ENCODE measurements at regions not wholly inside any gene's neighbourhood (a gene's known extent, or its start where the extent isn't known, plus 50 kb on each side); places are given as distances from the start of the nearest gene placed in this dataset.

DNA sequence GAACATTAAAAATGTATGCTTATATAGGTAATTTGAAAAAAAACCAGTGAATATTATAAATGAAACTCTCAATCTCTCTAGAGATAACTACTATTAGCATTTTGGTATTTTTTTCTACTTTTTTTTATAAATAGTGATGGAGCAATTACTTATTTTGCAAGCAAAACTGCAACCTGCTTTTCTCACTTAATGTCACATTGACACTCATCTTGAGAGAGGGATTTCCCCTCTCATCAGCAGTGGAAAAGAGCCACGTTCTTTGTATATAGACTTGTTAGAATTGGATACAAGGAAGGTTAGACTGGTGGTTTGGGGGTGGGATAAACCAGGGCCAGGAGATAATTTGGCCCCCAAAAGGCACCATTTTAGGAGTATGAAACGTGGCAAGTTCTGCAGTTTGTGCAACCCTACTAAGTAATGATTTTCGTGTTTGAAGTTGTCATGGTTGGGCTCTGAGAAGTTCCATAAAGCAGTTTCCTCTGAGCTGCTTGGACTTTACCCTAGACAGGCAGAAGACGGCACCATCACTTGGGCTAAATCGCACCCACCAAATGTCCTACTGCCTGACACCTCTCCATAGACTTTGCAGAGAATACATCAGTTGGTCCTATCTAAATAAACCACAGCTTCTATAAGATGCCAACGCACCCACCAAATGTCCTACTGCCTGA is 194.0 kb downstream of the ACTR3 start:
- DNase-seq (no peak), ATAC-seq (no peak)
- CTCF ChIA-PET: no interaction called here
- Mint-ChIP-seq H3K27ac (no peak overlapping the region), H3K4me3 (no peak overlapping the region), H3K9me3 (ENCODE audit: low read depth) (no peaks in the 10 kb centered on the region), H3K4me1 (no peaks in the 10 kb centered on the region), H3K27me3 (peaks cover 8% of the 10 kb centered on the region), H3K36me3 (no peaks in the 10 kb centered on the region)

DNA sequence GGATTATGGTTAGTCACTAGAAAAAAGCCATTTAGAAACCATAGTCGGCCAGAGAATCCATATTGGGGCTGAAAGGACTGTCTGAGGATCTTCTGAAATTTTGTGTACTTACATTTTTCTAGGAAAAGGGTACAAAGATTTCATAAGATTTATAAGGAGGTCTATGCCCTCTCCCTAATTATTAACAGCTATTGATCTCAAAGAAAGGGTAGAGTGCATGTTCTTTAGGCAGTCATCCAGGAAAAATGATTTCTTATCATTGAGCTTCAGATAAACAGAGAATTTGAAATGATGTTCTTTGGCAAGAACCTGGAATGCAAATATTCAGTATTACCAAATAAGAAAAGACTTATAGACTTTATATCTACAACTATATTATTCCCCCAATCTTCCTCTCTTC is 195.3 kb downstream of the ACTR3 start:
- H3K4me3 Mint-ChIP-seq: no peak overlapping the region
- H3K27me3 Mint-ChIP-seq: peaks cover 8% of the 10 kb centered on the region
- ATAC-seq: no peak
- H3K9me3 Mint-ChIP-seq (ENCODE audit: low read depth): no peaks in the 10 kb centered on the region
- no peak for DNase-seq
- H3K36me3 Mint-ChIP-seq: no peaks in the 10 kb centered on the region
- CTCF ChIA-PET: no interaction called here
- no peak overlapping the region for H3K27ac Mint-ChIP-seq
- H3K4me1 Mint-ChIP-seq: no peaks in the 10 kb centered on the region

DNA sequence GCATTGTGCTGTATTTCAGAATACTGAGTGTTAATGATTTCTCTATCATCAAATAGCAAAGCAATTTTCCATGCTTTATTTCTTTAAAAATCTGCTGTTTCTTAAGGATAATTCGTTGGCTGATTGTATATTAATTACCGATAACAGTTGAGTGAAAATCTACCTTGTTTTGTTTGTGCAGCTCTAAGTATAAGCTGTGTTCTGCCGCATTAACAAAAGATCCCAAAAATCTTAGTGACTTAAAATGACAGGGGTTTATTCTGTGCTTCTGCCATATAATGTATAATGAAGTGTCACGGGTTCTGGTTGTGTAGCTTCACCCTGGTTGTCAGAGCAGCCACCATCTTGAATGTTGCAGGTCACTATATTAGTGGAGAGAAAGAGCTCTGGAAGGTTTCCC is 196.1 kb downstream of the ACTR3 start:
- no peak overlapping the region for H3K27ac Mint-ChIP-seq
- peaks cover 8% of the 10 kb centered on the region for H3K27me3 Mint-ChIP-seq
- no peaks in the 10 kb centered on the region for H3K36me3 Mint-ChIP-seq
- H3K9me3 Mint-ChIP-seq (ENCODE audit: low read depth): no peaks in the 10 kb centered on the region
- H3K4me3 Mint-ChIP-seq: no peak overlapping the region
- CTCF ChIA-PET: no interaction called here
- no peak for DNase-seq
- no peaks in the 10 kb centered on the region for H3K4me1 Mint-ChIP-seq
- ATAC-seq: no peak

DNA sequence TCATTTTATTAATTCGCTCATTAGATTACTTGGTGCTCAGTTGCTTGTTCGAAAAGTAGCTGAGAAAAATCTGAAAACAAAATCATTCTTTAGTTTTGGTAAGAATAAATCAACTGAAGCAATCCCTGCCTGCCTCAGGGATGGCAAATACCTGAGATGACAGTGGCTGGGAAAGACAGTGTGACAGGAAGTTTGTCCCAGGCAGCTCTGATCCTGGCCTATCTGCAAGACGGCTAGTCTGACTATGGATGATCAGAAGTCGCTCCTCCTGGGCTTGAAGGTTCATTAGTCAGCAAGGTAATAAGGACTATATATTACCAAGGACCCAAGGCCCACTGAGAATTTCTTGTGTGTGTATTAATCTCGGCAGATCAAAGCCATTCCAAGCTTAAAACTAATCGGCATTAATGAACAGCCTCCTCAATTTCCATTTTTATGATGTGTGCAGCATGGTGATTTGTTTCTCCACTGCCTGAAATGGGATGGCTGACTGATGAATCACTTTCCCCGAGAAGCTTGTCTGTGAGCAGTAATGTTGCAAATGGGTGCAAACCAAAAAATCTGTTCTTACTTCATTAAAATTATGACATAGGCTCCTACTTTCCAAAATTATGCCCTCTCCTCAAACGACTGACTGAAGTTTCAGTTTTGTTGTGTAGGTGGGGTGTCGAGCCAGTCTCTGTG is 199.9 kb downstream of the ACTR3 start:
- ATAC-seq (no peak), DNase-seq (no peak)
- Mint-ChIP-seq H3K4me1 (no peaks in the 10 kb centered on the region), H3K36me3 (no peaks in the 10 kb centered on the region), H3K9me3 (ENCODE audit: low read depth) (no peaks in the 10 kb centered on the region), H3K4me3 (no peak overlapping the region), H3K27me3 (peaks cover 5% of the 10 kb centered on the region), H3K27ac (no peak overlapping the region)
- CTCF ChIA-PET: no interaction called here

DNA sequence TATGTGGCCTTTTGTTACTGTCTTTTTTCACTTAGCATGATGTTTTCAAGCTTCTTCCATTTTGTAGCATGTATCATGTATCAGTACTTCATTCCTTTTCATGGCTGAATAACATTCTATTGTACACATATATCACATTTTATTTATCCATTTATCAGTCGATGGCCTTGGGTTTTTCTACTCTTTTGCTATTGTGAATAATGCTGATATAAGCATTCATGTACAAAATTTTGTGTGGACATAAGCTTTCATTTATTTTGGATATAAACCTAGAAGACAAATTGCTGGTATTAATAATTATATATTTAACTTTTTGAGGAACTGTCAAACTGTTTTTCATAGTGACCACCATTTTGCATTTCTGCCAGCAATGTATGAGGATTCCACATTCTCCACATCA is 201.1 kb downstream of the ACTR3 start:
- H3K9me3 Mint-ChIP-seq (ENCODE audit: low read depth): peaks cover 5% of the 10 kb centered on the region
- no peak overlapping the region for H3K4me3 Mint-ChIP-seq
- ATAC-seq (no peak), DNase-seq (no peak)
- H3K27me3 Mint-ChIP-seq: peaks cover 5% of the 10 kb centered on the region
- H3K36me3 Mint-ChIP-seq: no peaks in the 10 kb centered on the region
- H3K4me1 Mint-ChIP-seq: no peaks in the 10 kb centered on the region
- CTCF ChIA-PET: no interaction called here
- no peak overlapping the region for H3K27ac Mint-ChIP-seq

DNA sequence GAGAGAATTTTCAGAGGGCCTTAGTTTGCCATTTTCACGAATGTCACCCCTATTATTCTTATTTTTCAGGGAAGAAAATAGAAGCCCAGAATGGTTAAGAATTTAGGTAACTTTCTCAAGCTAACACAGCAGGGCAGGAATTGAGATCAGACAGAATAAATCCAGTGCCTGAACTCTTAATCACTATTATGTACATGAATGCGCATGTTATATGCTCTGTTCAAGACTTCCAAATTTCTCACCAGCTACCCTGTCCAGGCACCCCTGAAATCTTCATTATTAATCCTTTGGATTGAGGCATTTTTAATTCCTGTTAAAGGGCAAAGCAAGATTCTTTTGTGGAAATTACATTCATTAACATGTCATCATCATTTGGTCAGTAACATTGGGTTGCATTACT is 218.4 kb downstream of the ACTR3 start:
- CTCF ChIA-PET: no interaction called here

DNA sequence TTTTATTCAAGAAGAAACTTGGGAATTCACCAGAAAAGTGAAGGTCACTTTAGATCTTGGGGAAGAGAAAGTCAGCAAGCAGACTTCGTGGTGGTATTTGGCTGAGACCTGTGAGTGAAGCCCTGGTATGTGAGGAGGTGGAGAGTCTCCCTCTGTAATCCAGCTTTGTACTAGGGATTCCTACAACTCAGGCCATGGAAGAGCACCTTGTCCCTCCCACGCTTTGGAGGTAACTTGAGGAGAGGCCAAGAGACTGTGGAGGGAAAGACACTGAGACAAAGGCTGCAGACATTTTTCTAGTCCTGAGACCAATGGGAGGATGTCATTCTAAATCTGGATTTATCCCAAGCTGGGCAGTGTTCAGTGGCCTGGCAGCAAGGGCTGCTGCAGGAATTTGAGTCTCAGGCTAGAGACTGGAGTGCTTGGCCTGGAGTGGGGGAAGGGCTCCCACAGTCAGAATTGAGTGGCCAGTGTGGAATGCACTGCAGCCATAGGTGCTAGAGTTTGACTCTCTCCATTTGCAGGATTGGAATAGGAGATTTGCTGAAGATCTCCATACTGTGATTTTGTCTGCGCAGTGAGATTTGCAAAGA is 219.0 kb downstream of the ACTR3 start:
- DNase-seq: no peak
- Mint-ChIP-seq H3K4me3 (no peak overlapping the region), H3K9me3 (ENCODE audit: low read depth) (peaks cover 2% of the 10 kb centered on the region), H3K36me3 (no peaks in the 10 kb centered on the region), H3K4me1 (no peaks in the 10 kb centered on the region), H3K27me3 (peaks cover 3% of the 10 kb centered on the region), H3K27ac (no peak overlapping the region)
- no peak for ATAC-seq
- CTCF ChIA-PET: no interaction called here

More for the DNA sequence above, 218.4 kb downstream of the ACTR3 start:
- Mint-ChIP-seq H3K4me3 (no peak overlapping the region), H3K27ac (no peak overlapping the region), H3K27me3 (peaks cover 3% of the 10 kb centered on the region), H3K9me3 (ENCODE audit: low read depth) (peaks cover 2% of the 10 kb centered on the region), H3K4me1 (no peaks in the 10 kb centered on the region), H3K36me3 (no peaks in the 10 kb centered on the region)
- ATAC-seq (no peak), DNase-seq (no peak)

DNA sequence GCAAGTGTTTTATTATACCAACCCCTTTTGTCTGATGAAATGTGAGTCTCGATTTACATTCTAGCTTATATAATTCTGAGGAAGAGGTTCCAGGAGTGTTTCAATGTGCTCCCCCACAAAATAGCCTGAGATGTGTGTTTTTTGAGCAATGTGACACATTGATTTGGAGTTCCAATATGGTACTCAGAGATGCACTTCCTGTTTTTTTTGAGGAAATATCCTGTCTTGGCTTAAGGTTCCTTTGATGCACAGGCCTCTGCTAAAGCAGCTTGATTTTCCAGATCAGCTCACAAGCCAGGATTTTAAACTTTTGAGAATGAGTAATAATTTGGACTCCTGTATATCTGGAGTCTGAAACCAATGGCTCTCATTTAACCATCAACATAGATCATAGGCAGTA is 221.4 kb downstream of the ACTR3 start:
- H3K27ac Mint-ChIP-seq: no peak overlapping the region
- no peaks in the 10 kb centered on the region for H3K36me3 Mint-ChIP-seq
- ATAC-seq (no peak), DNase-seq (no peak)
- H3K4me3 Mint-ChIP-seq: no peak overlapping the region
- no peaks in the 10 kb centered on the region for H3K4me1 Mint-ChIP-seq
- H3K27me3 Mint-ChIP-seq: peaks cover 3% of the 10 kb centered on the region
- CTCF ChIA-PET: no interaction called here
- peaks cover under 1% of the 10 kb centered on the region for H3K9me3 Mint-ChIP-seq (ENCODE audit: low read depth)

DNA sequence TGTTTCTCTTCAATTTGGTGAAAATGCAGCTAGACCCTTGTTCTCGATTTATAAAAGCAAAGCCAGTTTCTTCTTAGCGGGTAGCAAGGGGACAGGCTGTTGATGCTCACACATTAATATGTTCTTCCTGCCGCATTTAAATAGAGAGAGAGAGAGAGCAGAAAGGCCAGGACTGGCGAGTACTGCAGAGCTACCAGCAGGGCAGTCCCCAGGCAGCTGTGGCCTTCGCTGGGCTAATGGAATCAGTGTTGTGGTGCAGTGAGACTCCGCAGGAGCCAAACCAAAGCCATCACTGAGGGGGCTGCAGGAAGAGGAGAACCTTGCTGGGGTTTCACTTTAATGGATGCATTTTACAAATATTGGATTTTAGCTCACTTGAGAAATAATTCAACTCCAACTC is 223.6 kb downstream of the ACTR3 start:
- Mint-ChIP-seq H3K27me3 (peaks cover 1% of the 10 kb centered on the region), H3K4me1 (no peaks in the 10 kb centered on the region), H3K27ac (no peak overlapping the region), H3K9me3 (ENCODE audit: low read depth) (no peaks in the 10 kb centered on the region), H3K36me3 (no peaks in the 10 kb centered on the region), H3K4me3 (no peak overlapping the region)
- ATAC-seq: no peak
- CTCF ChIA-PET: no interaction called here
- DNase-seq: no peak

DNA sequence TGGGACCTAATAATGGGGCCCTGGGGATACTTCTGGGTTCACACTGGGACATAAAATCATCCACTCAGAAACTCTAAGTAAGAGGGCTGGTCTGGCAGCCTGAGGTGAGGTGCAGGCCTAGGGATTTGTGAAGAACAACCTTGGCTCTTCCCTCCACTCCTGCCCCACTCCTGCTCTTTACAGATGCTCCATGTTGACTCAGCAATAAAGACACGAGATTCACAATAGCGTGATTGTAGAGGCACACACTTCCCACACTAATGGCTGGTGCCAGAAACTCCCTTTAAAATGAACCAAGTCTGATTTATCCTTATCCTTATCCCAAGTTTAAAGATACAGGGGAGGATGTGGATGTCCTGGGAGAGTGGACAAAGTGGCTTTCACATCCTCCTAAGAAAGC is 228.2 kb downstream of the ACTR3 start:
- H3K9me3 Mint-ChIP-seq (ENCODE audit: low read depth): no peaks in the 10 kb centered on the region
- H3K4me3 Mint-ChIP-seq: no peak overlapping the region
- H3K27me3 Mint-ChIP-seq: peaks cover 2% of the 10 kb centered on the region
- CTCF ChIA-PET: no interaction called here
- no peak overlapping the region for H3K27ac Mint-ChIP-seq
- H3K36me3 Mint-ChIP-seq: no peaks in the 10 kb centered on the region
- ATAC-seq (no peak), DNase-seq (no peak)
- H3K4me1 Mint-ChIP-seq: no peaks in the 10 kb centered on the region

DNA sequence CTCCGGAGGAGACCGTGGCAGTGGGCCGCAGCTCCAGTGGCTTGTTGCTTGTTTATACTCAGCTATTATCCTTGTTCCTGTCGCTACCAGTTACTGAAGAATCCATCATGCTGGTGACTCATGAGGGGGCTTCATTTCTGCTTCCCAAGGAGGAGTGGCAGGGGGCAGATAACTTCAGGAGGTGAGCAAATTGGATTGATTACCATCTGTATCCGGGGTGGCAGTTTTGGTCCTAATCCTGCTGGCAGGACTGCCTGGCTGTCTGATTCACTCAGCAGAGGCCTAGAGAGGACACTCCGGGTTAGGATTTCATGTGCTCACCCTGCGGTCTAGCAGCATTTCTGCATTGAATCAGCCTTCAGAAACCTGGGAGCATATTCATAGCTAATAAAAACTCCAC is 230.0 kb downstream of the ACTR3 start:
- H3K27ac Mint-ChIP-seq: no peak overlapping the region
- H3K9me3 Mint-ChIP-seq (ENCODE audit: low read depth): no peaks in the 10 kb centered on the region
- CTCF ChIA-PET: no interaction called here
- H3K4me3 Mint-ChIP-seq: no peak overlapping the region
- H3K36me3 Mint-ChIP-seq: no peaks in the 10 kb centered on the region
- no peaks in the 10 kb centered on the region for H3K4me1 Mint-ChIP-seq
- DNase-seq (no peak), ATAC-seq (no peak)
- H3K27me3 Mint-ChIP-seq: peaks cover 2% of the 10 kb centered on the region

DNA sequence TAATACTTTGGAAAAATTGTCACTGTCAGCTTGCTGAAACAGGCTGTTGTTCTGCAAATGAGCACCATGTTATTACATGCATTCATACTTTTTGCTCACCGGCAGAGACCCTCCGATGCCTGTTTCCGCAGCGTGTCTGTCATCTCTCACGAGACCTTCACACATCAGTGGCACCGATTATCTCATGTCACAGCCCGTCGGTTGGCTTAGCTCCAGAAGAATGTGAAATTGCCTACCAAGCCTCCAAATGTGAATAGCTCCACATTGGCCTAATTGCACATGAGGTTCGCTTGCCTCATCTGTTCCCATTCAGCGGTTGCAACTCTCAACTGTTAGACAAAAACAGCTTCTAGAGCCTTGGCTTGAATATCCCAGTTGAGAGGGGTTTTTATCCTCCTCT is 233.0 kb downstream of the ACTR3 start:
- Mint-ChIP-seq H3K27me3 (peaks cover 2% of the 10 kb centered on the region), H3K9me3 (ENCODE audit: low read depth) (no peaks in the 10 kb centered on the region), H3K27ac (no peak overlapping the region), H3K4me3 (no peak overlapping the region), H3K4me1 (no peaks in the 10 kb centered on the region), H3K36me3 (no peaks in the 10 kb centered on the region)
- CTCF ChIA-PET: no interaction called here
- ATAC-seq: no peak
- no peak for DNase-seq

DNA sequence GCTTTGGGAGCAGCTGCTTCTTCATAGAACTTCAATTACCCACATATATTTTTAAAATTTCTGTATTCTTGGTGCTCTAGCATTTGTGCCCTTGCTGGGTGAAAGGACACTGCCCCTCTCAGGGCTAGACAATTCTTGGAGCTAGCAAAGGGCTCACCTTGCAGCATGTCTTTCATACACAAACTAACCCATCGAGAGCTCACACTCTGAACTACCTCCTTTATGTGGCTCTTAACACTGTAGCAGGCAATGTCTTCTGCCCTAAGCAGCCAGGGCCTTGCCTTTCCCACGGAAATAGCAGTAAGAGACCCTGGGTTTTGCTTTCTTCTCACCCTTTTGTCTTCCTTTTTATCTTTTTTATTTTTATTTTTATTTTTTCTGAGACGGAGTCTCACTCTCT is 234.0 kb downstream of the ACTR3 start:
- DNase-seq (no peak), ATAC-seq (no peak)
- Mint-ChIP-seq H3K36me3 (no peaks in the 10 kb centered on the region), H3K27ac (no peak overlapping the region), H3K27me3 (no peaks in the 10 kb centered on the region), H3K4me3 (no peak overlapping the region), H3K4me1 (no peaks in the 10 kb centered on the region), H3K9me3 (ENCODE audit: low read depth) (no peaks in the 10 kb centered on the region)
- CTCF ChIA-PET: no interaction called here

DNA sequence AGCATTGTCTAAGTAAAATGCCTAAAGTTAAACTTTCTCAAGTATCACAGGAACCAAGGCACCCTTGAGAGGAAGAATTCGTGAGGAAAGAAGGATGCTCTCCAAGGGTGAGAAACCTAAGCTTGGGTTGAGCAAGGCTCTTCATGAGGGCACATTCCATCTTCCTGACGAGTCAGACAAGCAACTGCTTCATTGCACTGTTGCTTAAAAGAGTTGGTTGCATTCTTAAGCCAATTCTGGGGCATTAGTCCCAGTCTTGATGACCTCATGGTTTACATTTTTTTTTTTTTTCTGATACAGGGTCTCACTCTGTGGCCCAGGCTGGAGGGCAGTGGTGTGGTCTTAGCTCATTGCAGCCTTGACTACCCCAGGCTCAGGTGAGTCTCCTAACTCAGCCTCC is 237.5 kb downstream of the ACTR3 start:
- DNase-seq (no peak), ATAC-seq (no peak)
- Mint-ChIP-seq H3K4me1 (no peaks in the 10 kb centered on the region), H3K27me3 (no peaks in the 10 kb centered on the region), H3K9me3 (ENCODE audit: low read depth) (no peaks in the 10 kb centered on the region), H3K36me3 (no peaks in the 10 kb centered on the region), H3K27ac (no peak overlapping the region), H3K4me3 (no peak overlapping the region)
- CTCF ChIA-PET: no interaction called here

Data from activated CD8-positive, alpha-beta memory T cell treated with anti-CD3 and anti-CD28 coated beads, Interleukin-2, amount 10 ng/mL, durations not matched to agents 7 days and 5 days (primary cell).